Activated T-cell treated with anti-CD3 and anti-CD28 coated beads for 48 hours (primary cell): ENCODE measurements at regions not wholly inside any gene's neighbourhood (a gene's known extent, or its start where the extent isn't known, plus 50 kb on each side); places are given as distances from the start of the nearest gene placed in this dataset.
"Not testable (repeated sequence)": the region's sequence is repeated elsewhere in the genome, so short reads cannot be mapped to it uniquely, and the experiment has no call there.

Source experiments
- DNase-seq: peaks from one replicate; pipeline ENCODE4 v3.0.0-alpha.2; 2020; ENCODE audit warnings: low read depth

DNA sequence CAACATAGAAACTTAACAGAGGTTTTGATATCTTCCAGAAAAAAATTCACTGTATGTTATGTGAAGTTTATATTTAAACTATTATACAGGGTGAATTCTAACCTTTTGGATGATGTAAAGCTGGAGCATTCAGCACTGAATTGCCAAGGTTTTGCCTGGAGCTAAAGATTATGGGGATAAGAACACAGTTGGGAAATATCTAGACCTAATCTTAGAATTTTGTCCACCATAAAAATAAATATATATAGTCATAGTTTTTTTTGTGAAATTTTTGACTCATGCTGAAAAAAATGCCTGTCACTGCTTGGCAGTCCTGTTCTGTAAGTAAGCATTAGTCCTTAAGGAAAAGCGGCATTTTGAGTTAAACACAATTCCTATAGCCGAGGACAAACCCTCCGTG lies 339.3 kb upstream of the TMEFF2 start:
- DNase-seq, result no peak

DNA sequence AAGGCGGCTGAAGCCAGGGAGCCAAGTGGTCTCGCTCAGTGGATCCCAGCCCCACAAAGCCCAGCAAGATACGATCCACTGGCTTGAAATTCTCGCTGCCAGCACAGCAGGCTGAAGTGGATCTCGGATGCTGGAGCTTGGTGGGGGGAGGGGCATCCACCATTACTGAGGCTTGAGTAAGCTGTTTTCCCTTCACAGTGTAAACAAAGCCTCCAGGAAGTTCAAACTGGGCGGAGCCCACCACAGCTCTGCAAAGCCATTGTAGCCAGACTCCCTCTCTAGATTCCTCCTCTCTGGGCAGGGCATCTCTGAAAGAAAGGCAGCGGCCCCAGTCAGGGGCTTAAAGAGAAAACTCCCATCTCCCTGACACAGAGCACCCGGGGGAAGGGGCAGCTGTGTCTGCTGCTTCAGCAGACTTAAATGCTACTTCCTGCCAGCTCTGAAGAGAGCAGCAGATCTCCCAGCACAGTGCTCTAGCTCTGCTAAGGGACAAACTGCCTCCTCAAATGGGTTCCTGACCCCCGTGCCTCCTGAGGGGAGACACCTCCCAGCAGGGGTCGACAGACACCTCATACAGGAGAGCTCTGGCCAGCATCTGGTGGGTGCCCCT lies 330.0 kb upstream of the TMEFF2 start:
- not testable (repeated sequence) for DNase-seq

DNA sequence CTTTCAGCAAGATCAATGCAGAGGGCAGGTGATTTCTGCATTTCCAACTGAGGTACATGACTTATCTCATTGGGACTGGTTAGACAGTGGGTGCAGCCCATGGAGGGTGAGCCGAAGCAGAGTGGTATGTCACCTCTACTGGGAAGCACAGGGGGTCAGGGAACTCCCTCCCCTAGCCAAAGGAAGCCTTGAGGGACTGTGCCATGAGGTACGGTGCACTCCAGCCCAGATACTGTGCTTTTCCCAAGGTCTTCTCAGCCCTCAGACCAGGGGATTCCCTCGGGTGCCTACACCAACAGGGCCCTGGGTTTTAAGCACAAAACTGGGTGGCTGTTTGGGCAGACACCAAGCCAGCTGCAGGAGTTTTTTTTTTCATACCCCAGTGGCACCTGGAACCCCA lies 329.5 kb upstream of the TMEFF2 start:
- not testable (repeated sequence) for DNase-seq

GRCh38 chr2:192515937-192516336 lies 321.2 kb upstream of the TMEFF2 start:
- DNase-seq, result no peak

GRCh38 chr2:192513575-192513974 lies 318.8 kb upstream of the TMEFF2 start:
- DNase-seq, result no peak

DNA sequence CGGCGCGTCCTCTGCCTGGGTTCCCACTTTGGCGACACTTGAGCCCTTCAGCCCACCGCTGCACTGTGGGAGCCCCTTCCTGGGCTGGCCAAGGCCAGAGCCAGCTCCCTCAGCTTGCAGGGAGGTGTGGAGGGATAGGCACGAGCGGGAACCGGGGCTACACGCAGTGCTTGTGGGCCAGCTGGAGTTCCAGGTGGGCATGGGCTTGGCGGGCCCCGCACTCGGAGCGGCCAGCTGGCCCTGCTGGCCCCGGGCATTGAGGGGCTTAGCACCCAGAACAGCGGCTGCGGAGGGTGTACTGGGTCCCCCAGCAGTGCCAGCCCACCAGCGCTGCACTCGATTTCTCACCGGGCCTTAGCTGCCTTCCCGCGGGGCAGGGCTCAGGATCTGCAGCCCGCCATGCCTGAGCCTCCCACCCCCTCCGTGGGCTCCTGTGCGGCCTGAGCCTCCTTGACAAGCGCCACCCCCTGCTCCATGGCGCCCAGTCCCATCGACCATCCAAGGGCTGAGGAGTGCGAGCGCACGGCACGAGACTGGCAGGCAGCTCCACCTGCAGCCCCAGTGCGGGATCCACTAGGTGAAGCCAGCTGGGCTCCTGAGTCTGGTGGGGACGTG lies 313.2 kb upstream of the TMEFF2 start:
- not testable (repeated sequence) for DNase-seq

DNA sequence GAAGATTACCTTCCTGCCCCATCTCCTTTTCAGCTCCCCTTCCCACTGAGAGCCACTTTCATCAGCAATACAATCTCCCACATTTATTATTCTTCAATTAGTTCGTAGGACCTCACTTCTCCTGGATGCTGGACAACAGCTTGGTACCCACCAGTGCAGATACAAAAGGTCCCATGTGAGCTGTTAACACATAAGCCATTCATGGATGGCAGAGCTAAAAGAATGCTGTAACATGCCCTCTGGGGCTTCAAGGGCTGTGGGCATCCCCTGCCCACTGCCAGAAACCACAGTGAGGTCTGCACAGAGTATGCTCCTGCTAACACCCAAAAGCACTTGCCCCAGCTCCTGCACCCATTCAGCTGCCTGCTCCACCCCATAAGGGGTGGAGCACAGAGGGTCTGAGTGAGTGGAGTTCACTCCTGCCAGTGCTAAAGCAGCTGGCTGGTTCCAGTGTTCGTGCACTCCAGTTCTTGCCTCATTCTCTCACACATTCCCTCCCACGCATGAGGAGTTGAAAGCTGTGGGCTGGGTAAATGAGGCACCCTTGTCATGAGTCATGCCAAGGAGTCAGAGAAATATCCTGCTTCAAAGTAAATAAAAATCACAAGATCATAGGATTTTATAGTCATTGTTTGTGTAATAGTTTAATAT lies 305.9 kb upstream of the TMEFF2 start:
- DNase-seq, result peak; percentile 15

GRCh38 chr2:192499476-192499875 lies 304.7 kb upstream of the TMEFF2 start:
- no peak for DNase-seq

DNA sequence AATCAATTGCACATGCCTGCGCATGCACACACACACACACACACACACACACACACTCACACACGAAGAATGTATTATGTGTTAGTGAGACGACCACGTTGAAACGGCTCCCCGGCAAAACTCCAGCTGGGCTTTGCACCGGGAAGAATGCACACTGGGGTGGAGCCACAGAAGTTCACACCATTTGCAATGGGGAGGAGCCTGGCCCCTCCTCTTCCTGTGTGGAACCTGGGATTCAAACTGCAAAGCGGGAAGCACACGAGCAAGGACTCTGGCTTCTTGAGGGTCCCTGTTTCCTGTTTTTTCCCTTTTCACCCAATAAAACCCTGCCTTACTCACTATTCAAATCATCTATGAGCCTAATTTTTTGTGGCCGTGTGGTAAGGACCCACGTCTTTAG lies 304.0 kb upstream of the TMEFF2 start:
- no peak for DNase-seq

- not testable (repeated sequence) for DNase-seq
These were observed 293.4 kb upstream of the TMEFF2 start for GRCh38 chr2:192488158-192488557.

DNA sequence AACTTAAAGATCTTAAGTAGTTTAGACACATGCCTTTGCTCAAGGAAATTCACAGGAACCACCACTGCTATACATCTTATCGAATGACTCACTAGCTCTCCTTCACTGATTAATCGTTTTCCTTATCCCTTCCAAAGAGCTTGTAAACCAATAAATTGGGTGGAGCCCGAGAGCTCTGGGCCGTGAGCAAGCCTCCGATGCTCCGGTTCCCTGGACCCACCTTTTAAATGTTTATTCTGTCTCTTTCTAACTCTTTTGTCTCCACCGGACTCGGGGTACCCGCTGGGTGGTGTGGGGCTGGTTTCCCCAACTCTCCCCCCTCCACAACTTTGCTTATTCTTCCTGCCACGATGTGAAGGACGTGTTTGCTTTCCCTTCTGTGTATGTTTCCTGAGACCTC lies 292.9 kb upstream of the TMEFF2 start:
- DNase-seq, result no peak

DNA sequence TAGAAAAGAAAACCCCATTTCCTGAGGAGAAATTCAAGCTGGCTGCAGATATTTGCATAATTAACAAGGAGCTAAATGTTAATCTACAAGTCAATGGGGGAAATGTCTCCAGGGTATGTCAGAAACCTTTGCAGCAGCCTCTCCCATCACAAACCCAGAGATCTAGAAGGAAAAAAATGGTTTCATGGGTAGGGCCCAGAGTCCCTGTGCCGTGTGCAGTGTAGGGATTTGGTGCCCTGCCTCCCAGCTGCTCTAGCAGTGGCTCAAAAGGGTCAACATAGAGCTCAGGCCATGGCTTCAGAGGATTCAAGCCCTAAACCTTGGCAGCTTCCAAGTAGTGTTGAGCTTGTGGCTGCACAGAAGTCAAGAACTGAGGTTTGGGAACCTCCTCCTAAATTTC lies 290.2 kb upstream of the TMEFF2 start:
- no peak for DNase-seq

GRCh38 chr2:192480984-192481383 lies 286.3 kb upstream of the TMEFF2 start:
- DNase-seq, result no peak

DNA sequence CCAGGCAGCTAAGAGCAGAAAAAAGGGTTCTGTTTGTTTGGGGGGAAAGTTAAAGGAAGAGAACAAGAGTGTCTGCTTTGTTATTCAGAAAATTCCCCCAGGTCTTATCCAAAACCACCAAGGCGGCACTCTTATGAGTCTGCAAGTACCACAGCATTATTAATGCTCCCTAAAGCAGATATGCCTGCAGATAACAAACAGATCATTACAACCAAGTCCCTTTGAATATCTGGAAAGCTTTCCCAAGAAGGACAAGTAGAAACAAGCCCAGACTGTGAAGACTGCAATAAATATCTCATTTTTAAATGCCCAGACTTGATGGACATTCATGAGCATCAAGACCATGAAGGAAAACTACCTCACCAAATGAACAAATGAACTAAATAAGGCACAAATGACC lies 278.6 kb upstream of the TMEFF2 start:
- DNase-seq, result no peak

GRCh38 chr2:192471982-192472381 lies 277.2 kb upstream of the TMEFF2 start:
- DNase-seq, result no peak

GRCh38 chr2:192469612-192470011 lies 274.9 kb upstream of the TMEFF2 start:
- no peak for DNase-seq

- no peak for DNase-seq
These were observed 273.4 kb upstream of the TMEFF2 start for GRCh38 chr2:192467953-192468660.

DNA sequence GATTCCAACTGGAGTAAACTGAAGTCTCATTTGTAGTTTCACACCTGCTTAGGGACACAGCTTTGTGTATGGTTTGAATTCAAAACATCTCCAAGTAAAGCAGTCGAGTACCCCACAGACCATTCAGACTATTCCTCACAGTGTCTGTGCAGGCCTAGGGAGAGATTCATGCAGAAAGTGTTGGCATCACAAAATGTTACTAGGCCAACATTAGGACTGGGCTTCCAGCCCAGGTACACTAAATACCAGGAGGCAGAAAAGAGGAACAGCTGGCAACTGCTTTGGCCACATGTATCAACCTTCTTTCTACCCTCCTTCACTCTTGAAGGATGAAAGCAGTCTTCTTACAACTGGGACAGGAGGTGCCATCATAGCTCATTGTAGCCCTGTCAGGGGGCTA lies 270.4 kb upstream of the TMEFF2 start:
- no peak for DNase-seq

DNA sequence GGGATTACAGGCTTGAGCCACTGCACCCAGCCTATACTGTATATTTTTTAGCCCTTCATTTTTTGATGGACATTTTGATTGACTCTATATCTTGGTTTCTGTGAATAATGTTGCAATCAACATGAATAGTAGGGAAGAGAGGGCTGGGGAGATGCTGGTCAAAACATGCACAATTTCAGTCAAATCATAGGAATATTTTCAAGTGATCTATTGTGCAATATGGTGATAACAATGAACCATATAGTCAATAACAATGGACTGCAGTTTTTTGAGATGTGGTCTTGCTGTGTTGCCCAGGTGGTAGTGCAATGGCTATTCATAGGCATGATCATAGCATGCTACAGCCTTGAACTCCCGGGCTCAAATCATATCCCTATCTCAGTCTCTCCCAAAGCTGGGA lies 264.7 kb upstream of the TMEFF2 start:
- DNase-seq, result no peak

- no peak for DNase-seq
These were observed 254.1 kb upstream of the TMEFF2 start for GRCh38 chr2:192448881-192449280.

- DNase-seq, result no peak
These were observed 249.6 kb upstream of the TMEFF2 start for GRCh38 chr2:192444286-192444838.

- DNase-seq, result no peak
These were observed 249.1 kb upstream of the TMEFF2 start for GRCh38 chr2:192443831-192444230.

- no peak for DNase-seq
These were observed 243.5 kb upstream of the TMEFF2 start for GRCh38 chr2:192438239-192438638.
